ENCODE measurements at regions not wholly inside any gene's neighbourhood (a gene's known extent, or its start where the extent isn't known, plus 50 kb on each side); places are given as distances from the start of the nearest gene placed in this dataset.

- no peaks in the 10 kb centered on the region for H4K20me1 ChIP-seq (ENCODE audit: insufficient read depth, low read length)
- no peaks in the 10 kb centered on the region for H3F3A ChIP-seq (ENCODE audit: insufficient read depth, low read length)
- no peak overlapping the region for H2AFZ ChIP-seq (ENCODE audit: low read length)
- H3K4me1 ChIP-seq (ENCODE audit: low read length), result no peaks in the 10 kb centered on the region
- no peaks in the 10 kb centered on the region for H3K9me2 ChIP-seq (replicated peaks; ENCODE audit: insufficient read depth, low read length)
- no peaks in the 10 kb centered on the region for H3K9me3 ChIP-seq (replicated peaks; ENCODE audit: insufficient read depth, low read length)
- H3K79me2 ChIP-seq (ENCODE audit: low read length), result no peaks in the 10 kb centered on the region
- no peak overlapping the region for H3K27ac ChIP-seq (ENCODE audit: low read length)
- no peak overlapping the region for H3K4me2 ChIP-seq (ENCODE audit: low read depth, low read length)
- no peak overlapping the region for H3K4me3 ChIP-seq (ENCODE audit: low read length)
- H3K9ac ChIP-seq (ENCODE audit: low read length), result no peak overlapping the region
- H3K36me3 ChIP-seq (replicated peaks; ENCODE audit: insufficient read depth, low read length), result no peaks in the 10 kb centered on the region
- DNase-seq, result no peak
- TF ChIP-seq EZH2phosphoT487 (IDR thresholded peaks at IDR 0.05; ENCODE audit: low read length) (no peak), EZH2 (optimal IDR thresholded peaks at IDR 0.05; ENCODE audit: low read depth, low read length) (no peak), CTCF (IDR thresholded peaks at IDR 0.05; ENCODE audit: low read length) (no peak)
- H3K27me3 ChIP-seq (replicated peaks; ENCODE audit: insufficient read depth, low read length), result no peaks in the 10 kb centered on the region
Measured at GRCh38 chr6:67886036-67886707, 748.9 kb upstream of the ADGRB3 start.

DNA sequence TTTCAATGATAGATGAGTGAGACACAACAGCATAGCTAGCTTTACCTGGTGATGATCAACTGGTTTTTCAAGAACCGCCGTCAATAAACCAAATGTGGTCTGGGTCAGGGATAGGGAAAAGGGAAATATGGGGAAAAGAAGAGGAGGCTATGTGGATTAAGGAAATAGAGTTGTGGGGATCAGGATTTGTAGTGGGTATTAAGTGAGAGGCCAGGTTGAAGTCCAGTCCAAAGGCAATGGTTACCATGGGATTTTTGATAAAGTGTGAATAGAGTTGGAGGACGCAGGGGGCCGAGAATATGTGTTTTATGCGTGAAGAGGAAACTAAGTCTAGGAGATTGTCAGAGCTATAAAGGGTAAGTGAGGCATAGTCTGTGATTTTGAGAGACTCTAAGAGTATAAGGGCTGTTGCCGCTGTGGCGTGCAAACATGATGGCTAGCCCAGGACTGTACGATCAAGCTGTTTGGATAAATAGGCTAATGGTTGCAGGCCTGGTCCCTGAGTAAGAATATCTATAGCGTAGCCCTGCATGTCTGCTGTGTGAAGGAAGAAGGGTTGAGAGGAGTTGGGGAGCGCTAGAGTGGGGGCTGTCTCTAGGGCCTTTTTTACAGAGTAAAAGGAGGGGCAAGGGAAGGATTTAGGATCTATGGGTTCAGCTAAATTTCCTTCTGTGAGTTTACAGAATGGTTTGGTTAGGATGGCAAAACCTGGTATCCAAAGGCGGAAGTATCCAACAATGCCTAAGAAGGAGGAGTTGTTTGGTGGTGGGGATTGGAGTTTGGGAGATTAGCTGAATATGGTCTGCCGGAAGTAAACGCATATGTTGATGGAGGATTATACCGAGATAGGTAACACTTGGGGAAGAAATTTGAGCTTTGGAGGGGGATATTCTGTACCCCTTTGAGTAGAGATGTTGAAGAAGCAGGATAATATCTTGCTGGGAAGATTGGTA is 749.7 kb upstream of the ADGRB3 start:
- Histone ChIP-seq H3K27ac (ENCODE audit: low read length) (no peak overlapping the region), H3K4me1 (ENCODE audit: low read length) (no peaks in the 10 kb centered on the region), H3K4me3 (ENCODE audit: low read length) (no peak overlapping the region), H3K79me2 (ENCODE audit: low read length) (no peaks in the 10 kb centered on the region), H3K4me2 (ENCODE audit: low read depth, low read length) (no peak overlapping the region), H3K9me3 (replicated peaks; ENCODE audit: insufficient read depth, low read length) (no peaks in the 10 kb centered on the region), H3K27me3 (replicated peaks; ENCODE audit: insufficient read depth, low read length) (no peaks in the 10 kb centered on the region), H4K20me1 (ENCODE audit: insufficient read depth, low read length) (no peaks in the 10 kb centered on the region), H3K36me3 (replicated peaks; ENCODE audit: insufficient read depth, low read length) (no peaks in the 10 kb centered on the region), H2AFZ (ENCODE audit: low read length) (no peak overlapping the region), H3K9me2 (replicated peaks; ENCODE audit: insufficient read depth, low read length) (no peaks in the 10 kb centered on the region), H3F3A (ENCODE audit: insufficient read depth, low read length) (no peaks in the 10 kb centered on the region), H3K9ac (ENCODE audit: low read length) (no peak overlapping the region)
- no peak for TF ChIP-seq EZH2 (optimal IDR thresholded peaks at IDR 0.05; ENCODE audit: low read depth, low read length)
- no peak for TF ChIP-seq CTCF (IDR thresholded peaks at IDR 0.05; ENCODE audit: low read length)
- TF ChIP-seq EZH2phosphoT487 (IDR thresholded peaks at IDR 0.05; ENCODE audit: low read length), result no peak
- no peak for DNase-seq

DNA sequence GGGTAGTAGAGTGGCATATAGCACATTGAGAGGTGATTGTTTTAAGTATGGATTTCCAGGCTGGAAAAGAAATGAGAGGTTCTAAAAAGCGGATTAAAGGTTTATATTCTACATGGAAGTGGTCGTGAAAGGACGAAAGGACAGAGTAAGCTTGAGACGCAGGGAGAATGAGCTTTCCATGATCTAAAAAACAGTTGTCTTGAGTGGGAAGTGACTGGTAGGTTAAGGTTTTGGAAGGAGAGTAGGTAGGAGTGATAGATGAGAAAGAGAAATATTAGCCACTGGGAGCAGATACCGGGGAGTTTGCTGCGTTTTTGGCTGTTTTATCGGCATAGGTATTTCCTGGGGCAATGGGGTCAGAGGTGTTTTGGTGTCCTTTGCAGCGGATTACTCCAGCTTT is 750.6 kb upstream of the ADGRB3 start:
- Histone ChIP-seq H2AFZ (ENCODE audit: low read length) (no peak overlapping the region), H3K79me2 (ENCODE audit: low read length) (no peaks in the 10 kb centered on the region), H3K27me3 (replicated peaks; ENCODE audit: insufficient read depth, low read length) (no peaks in the 10 kb centered on the region), H3K4me3 (ENCODE audit: low read length) (no peak overlapping the region), H3K27ac (ENCODE audit: low read length) (no peak overlapping the region), H3K9me2 (replicated peaks; ENCODE audit: insufficient read depth, low read length) (no peaks in the 10 kb centered on the region), H3F3A (ENCODE audit: insufficient read depth, low read length) (no peaks in the 10 kb centered on the region), H3K4me1 (ENCODE audit: low read length) (no peaks in the 10 kb centered on the region), H3K36me3 (replicated peaks; ENCODE audit: insufficient read depth, low read length) (no peaks in the 10 kb centered on the region), H3K9ac (ENCODE audit: low read length) (no peak overlapping the region), H4K20me1 (ENCODE audit: insufficient read depth, low read length) (no peaks in the 10 kb centered on the region), H3K9me3 (replicated peaks; ENCODE audit: insufficient read depth, low read length) (no peaks in the 10 kb centered on the region), H3K4me2 (ENCODE audit: low read depth, low read length) (no peak overlapping the region)
- no peak for TF ChIP-seq EZH2phosphoT487 (IDR thresholded peaks at IDR 0.05; ENCODE audit: low read length)
- no peak for TF ChIP-seq CTCF (IDR thresholded peaks at IDR 0.05; ENCODE audit: low read length)
- no peak for TF ChIP-seq EZH2 (optimal IDR thresholded peaks at IDR 0.05; ENCODE audit: low read depth, low read length)
- DNase-seq, result no peak
